HL-60 (cell line): ENCODE measurements at regions not wholly inside any gene's neighbourhood (a gene's known extent, or its start where the extent isn't known, plus 50 kb on each side); places are given as distances from the start of the nearest gene placed in this dataset.

Experiments used
- DNase-seq, 2 experiments: peaks; one replicate each; pipeline ENCODE4 v3.0.0-alpha.2; 2010 to 2020; ENCODE audit warnings: low read depth in 1 of 2, low spot score in 1 of 2
- H3K27ac ChIP-seq: fragments of 250-450 bp; sonication (Bioruptor Pico); replicated peaks from 2 replicates; pipeline ENCODE4 v1.5.1; 2020; ENCODE audit warnings: mild to moderate bottlenecking, moderate library complexity
- H3K27me3 ChIP-seq: fragments of 250-450 bp; sonication (Bioruptor Pico); 2 replicates; pipeline ENCODE4 v1.5.1; 2021; ENCODE audit warnings: mild to moderate bottlenecking, moderate library complexity; ENCODE audit not compliant: insufficient read depth, poor library complexity, severe bottlenecking
- H3K4me3 ChIP-seq: replicated peaks from 2 replicates; pipeline ENCODE4 v1.5.1; 2011; ENCODE audit warnings: mild to moderate bottlenecking, control low read depth, low read length; ENCODE audit not compliant: insufficient read depth
- GABPA ChIP-seq: IDR thresholded peaks from 2 replicates; pipeline ENCODE4 v1.6.1; 2012; ENCODE audit warnings: low read depth
- POLR2AphosphoS5 ChIP-seq: IDR thresholded peaks from 2 replicates; pipeline ENCODE4 v1.6.1; 2012; ENCODE audit warnings: low read depth
- REST ChIP-seq: IDR thresholded peaks from 2 replicates; pipeline ENCODE4 v1.6.1; 2012; ENCODE audit warnings: low read depth; ENCODE audit not compliant: insufficient replicate concordance
- SPI1 ChIP-seq: IDR thresholded peaks from 2 replicates; pipeline ENCODE4 v1.6.1; 2012; ENCODE audit warnings: low read depth, mild to moderate bottlenecking, borderline replicate concordance
- TF ChIP-seq, protein P1 (sequence below): IDR thresholded peaks from one replicate; pipeline ENCODE4 v1.5.1; 2011; ENCODE audit warnings: low read length, control low read depth, inconsistent platforms; ENCODE audit not compliant: insufficient read depth

DNA sequence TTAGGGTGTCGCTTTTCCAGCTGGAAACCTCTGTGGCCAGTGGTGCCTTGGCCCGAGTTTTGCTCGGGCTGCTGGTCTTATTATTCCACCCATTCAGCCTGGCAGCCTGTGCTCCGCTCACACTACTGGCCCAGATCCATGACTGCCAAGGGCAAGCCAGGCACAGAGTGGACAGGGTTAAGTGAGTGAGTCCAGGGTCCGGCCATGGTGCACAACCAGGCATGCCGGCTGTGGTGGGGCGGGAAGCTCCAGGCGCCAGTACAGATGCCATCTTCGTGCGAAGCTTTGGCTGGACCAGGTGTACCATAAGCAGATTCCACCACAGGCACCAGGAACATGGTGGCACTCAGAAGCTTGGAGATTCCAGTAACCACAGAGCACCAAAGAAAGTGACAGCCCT is 580.2 kb upstream of the FAM174A start:
- TF ChIP-seq, protein P1, sequence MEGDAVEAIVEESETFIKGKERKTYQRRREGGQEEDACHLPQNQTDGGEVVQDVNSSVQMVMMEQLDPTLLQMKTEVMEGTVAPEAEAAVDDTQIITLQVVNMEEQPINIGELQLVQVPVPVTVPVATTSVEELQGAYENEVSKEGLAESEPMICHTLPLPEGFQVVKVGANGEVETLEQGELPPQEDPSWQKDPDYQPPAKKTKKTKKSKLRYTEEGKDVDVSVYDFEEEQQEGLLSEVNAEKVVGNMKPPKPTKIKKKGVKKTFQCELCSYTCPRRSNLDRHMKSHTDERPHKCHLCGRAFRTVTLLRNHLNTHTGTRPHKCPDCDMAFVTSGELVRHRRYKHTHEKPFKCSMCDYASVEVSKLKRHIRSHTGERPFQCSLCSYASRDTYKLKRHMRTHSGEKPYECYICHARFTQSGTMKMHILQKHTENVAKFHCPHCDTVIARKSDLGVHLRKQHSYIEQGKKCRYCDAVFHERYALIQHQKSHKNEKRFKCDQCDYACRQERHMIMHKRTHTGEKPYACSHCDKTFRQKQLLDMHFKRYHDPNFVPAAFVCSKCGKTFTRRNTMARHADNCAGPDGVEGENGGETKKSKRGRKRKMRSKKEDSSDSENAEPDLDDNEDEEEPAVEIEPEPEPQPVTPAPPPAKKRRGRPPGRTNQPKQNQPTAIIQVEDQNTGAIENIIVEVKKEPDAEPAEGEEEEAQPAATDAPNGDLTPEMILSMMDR: no peak
- TF ChIP-seq SPI1 (no peak), REST (no peak), POLR2AphosphoS5 (no peak), GABPA (no peak)
- DNase-seq: no peak
- no peaks in the 10 kb centered on the region for H3K27me3 ChIP-seq
- H3K27ac ChIP-seq: no peak overlapping the region
- no peak overlapping the region for H3K4me3 ChIP-seq

GRCh38 chr5:99949969-99950524 is 585.1 kb upstream of the FAM174A start:
- H3K27ac ChIP-seq: no peak overlapping the region
- TF ChIP-seq REST (no peak), GABPA (no peak)
- DNase-seq: no peak
- no peak overlapping the region for H3K4me3 ChIP-seq
- no peaks in the 10 kb centered on the region for H3K27me3 ChIP-seq

GRCh38 chr5:99949361-99949760 is 585.8 kb upstream of the FAM174A start:
- no peak overlapping the region for H3K4me3 ChIP-seq
- no peak overlapping the region for H3K27ac ChIP-seq
- no peak for DNase-seq
- no peaks in the 10 kb centered on the region for H3K27me3 ChIP-seq
- TF ChIP-seq, protein P1: no peak
- TF ChIP-seq POLR2AphosphoS5 (no peak), REST (no peak), SPI1 (no peak), GABPA (no peak)

GRCh38 chr5:99948850-99949249 is 586.3 kb upstream of the FAM174A start:
- no peak overlapping the region for H3K4me3 ChIP-seq
- no peaks in the 10 kb centered on the region for H3K27me3 ChIP-seq
- TF ChIP-seq SPI1 (no peak), REST (no peak), GABPA (no peak), POLR2AphosphoS5 (no peak)
- TF ChIP-seq, protein P1: no peak
- no peak for DNase-seq
- no peak overlapping the region for H3K27ac ChIP-seq
